HUDEP-2 (cell line): ENCODE measurements at regions not wholly inside any gene's neighbourhood (a gene's known extent, or its start where the extent isn't known, plus 50 kb on each side); places are given as distances from the start of the nearest gene placed in this dataset.
"Not testable (repeated sequence)": the region's sequence is repeated elsewhere in the genome, so short reads cannot be mapped to it uniquely, and the experiment has no call there.

Source experiments
- DNase-seq, 76 experiments: peaks; one replicate each; lab custom pipeline; 2025; ENCODE audit not compliant: unreplicated experiment in 76 of 76; lab: John Stamatoyannopoulos, UW

DNA sequence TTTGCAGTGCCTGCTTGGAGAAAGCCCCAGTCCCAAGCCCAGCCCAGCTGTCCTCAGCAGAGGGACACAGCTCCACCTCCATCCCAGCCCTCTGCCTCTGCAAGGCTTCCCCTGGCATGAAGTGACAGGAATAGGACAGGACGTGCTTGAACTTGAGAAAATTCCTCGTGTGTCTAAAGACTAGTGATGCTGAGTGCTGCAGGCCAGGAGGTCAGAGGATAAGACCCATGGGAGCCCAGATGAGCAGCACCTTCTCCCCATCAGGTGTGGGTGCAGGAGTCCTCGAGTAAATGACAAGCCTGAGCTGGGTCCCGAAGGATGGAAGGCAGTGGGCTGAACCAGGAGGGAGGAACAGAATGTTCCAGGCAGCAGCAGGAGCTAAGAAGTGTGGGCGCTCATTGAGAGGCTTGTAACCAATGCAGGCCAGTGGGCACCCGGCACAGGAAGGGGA is 67.8 kb upstream of the UXS1 start:
- no peak for DNase-seq

DNA sequence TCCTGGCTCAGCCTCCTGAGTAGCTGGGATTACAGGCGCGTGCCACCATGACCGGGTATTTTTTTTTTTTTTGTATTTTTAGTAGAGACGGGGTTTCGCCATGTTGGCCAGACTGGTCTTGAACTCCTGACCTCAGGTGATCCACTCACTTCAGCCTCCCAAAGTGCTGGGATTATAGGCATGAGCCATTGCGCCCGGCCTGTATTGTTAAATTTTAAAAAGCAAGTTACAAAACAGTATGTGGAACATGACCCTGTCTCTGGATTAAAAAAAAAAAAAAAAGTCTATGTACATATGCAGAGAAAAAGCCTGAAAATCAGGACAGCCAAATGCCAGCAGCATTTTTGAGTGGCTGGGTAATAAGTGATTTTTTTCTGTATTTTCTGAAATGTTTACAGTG is 64.8 kb upstream of the UXS1 start:
- DNase-seq = not testable (repeated sequence)

DNA sequence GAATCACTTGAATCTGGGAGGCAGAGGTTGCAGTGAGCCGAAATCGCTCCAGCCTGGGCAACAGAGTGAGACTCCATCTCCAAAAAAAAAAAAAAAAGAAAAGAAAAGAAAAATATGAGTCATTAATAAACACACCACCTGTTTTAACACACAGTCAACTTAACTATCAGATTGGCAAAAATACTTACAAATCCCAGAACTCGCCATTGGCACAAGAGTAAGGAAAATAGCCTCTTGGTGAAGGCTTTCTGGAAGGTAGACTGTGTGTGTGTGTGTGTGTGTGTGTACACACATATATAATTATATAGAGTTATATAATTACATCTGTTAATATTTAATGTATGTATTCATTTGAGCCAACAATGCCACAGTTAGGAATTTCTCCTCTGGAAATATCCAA is 63.7 kb upstream of the UXS1 start:
- no peak for DNase-seq

DNA sequence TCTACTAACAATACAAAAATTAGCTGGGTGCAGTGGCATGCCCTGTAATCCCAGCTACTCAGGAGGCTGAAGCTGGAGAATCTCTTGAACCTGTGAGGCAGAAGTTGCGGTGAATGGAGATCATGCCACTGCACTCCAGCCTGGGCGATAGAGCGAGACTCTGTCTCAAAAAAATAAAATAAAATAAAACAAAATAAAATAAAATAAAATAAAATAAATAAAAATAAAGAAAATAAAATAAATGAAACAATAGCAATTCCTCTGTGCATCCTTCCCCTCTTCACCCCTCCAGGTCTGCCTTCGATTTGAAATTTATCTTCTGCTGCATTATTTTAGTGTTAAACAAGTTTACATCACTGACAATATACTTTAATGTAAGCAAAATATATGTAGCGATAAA is 63.0 kb upstream of the UXS1 start:
- no peak for DNase-seq

DNA sequence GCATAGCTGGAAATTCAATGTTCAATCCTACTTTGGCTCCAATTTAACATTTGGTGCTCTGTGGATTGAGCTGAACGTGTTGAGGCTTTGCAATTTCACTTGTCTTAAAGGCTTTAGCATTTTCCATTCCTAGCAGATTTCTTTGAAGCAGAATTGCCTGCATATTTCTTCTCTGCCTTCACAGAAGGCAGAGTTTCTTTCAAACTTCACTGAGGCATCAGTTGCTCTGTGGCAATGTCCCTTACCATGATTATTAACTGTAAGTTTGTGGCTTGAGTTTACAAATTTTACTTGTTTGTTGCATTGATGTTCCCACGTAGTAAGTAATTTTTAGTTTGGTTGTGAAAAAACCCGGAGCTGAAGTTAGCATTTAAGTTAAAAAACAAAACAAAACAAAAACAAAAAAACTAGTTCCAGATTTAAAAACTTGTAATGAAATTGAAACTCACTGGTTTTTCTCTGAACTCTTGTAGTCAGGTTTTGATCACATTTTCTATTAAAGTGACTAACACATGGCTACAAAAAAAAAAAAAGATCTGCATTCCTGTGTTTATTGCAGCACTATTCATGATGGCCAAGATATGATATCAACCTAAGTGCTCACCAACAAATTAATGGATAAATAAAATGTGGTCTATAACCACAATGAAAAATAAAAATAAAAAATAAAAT is 55.2 kb upstream of the UXS1 start:
- not testable (repeated sequence) for DNase-seq

DNA sequence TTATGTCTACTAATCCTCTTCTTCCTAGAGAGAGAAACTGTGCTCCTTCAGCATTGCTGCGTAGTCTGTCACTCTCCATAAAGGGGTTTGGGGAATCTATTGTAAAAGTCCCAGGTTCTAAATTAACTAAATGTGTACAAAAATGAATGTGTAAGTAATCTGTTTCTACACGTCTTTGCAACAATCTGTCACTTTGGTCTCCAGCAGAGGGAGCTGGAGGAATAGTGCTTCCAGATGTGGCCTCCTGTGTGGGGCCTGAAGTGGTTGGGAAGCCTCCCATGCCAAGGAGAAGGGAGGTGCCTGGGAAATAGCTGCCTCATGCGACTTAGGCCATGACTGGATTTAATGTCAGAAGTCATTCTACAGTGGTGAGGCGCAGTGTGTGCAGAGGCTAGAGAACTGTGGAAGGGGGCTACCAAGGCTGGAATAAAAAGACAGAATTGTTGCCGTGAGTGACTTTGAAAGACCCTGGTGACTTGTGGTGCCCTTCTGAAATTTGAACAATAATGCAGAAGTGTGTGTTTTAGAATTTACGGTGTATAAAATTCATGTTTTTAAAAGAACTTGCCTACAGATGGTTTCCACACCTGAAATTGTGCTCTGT is 54.5 kb upstream of the UXS1 start:
- DNase-seq = not testable (repeated sequence)
